ENCODE measurements at regions not wholly inside any gene's neighbourhood (a gene's known extent, or its start where the extent isn't known, plus 50 kb on each side); places are given as distances from the start of the nearest gene placed in this dataset.

- ChIA-PET SMC1A (ENCODE audit: uncharacterized antibody, unreplicated experiment) (no interaction called here), RAD21 (ENCODE audit: unreplicated experiment) (no interaction called here), POLR2A (no interaction called here), CTCF (no interaction called here)
- Histone ChIP-seq H3K27ac (ENCODE audit: control insufficient read depth, insufficient read depth) (no peak overlapping the region), H3K9me3 (replicated peaks; ENCODE audit: control insufficient read depth, insufficient read depth, low read length) (no peaks in the 10 kb centered on the region), H3K4me3 (no peak overlapping the region), H3K4me1 (ENCODE audit: control insufficient read depth, insufficient read depth, low read length) (no peaks in the 10 kb centered on the region), H3K4me2 (ENCODE audit: control insufficient read depth, insufficient read depth) (no peak overlapping the region), H3K9ac (ENCODE audit: control insufficient read depth, insufficient read depth, low read length) (no peak overlapping the region), H3K79me2 (ENCODE audit: control insufficient read depth, insufficient read depth, low read length) (no peaks in the 10 kb centered on the region), H3K27me3 (replicated peaks in 1 of 2; ENCODE audit: control insufficient read depth in 2 of 2, insufficient read depth in 2 of 2, low read length in 1 of 2) (no peaks in the 10 kb centered on the region), H4K20me1 (ENCODE audit: control insufficient read depth, insufficient read depth) (no peaks in the 10 kb centered on the region), H3K36me3 (ENCODE audit: control insufficient read depth in 2 of 2, insufficient read depth in 2 of 2, low read length in 1 of 2) (no peaks in the 10 kb centered on the region), H2AFZ (ENCODE audit: control insufficient read depth, low read depth, low read length) (no peak overlapping the region)
- in situ Hi-C loops (cut with MboI) (loop anchor here (25.0 kb wide), 2 partner anchors 618 to 743 kb away; no protein-coding TSS in a partner anchor), intact Hi-C loops (cut with micrococcal nuclease; ENCODE audit: unreplicated experiment) (no loop called here)
- FAIRE-seq (no peak), DNase-seq (ENCODE audit: low read depth, low spot score) (no peak), ATAC-seq (no peak)
- 0% methylated on average over 1 of the region's 1 CpG for WGBS (ENCODE audit: insufficient coverage, insufficient replicate concordance, low lambda C conversion rate, missing lambda C conversion rate)
- TF ChIP-seq RAD21 (IDR thresholded peaks at IDR 0.05; ENCODE audit: insufficient read depth, low read depth, low read length) = no peak
- no peak for TF ChIP-seq FOXK2 (IDR thresholded peaks at IDR 0.05)
- no peak for TF ChIP-seq YY1 (IDR thresholded peaks at IDR 0.05; ENCODE audit: low read depth, low read length)
- no peak for TF ChIP-seq E2F4 (IDR thresholded peaks at IDR 0.05; ENCODE audit: low read depth, low read length)
- no peak for TF ChIP-seq IKZF2 (IDR thresholded peaks at IDR 0.05)
- TF ChIP-seq, protein P1, sequence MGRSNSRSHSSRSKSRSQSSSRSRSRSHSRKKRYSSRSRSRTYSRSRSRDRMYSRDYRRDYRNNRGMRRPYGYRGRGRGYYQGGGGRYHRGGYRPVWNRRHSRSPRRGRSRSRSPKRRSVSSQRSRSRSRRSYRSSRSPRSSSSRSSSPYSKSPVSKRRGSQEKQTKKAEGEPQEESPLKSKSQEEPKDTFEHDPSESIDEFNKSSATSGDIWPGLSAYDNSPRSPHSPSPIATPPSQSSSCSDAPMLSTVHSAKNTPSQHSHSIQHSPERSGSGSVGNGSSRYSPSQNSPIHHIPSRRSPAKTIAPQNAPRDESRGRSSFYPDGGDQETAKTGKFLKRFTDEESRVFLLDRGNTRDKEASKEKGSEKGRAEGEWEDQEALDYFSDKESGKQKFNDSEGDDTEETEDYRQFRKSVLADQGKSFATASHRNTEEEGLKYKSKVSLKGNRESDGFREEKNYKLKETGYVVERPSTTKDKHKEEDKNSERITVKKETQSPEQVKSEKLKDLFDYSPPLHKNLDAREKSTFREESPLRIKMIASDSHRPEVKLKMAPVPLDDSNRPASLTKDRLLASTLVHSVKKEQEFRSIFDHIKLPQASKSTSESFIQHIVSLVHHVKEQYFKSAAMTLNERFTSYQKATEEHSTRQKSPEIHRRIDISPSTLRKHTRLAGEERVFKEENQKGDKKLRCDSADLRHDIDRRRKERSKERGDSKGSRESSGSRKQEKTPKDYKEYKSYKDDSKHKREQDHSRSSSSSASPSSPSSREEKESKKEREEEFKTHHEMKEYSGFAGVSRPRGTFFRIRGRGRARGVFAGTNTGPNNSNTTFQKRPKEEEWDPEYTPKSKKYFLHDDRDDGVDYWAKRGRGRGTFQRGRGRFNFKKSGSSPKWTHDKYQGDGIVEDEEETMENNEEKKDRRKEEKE (IDR thresholded peaks at IDR 0.05) = no peak
- TF ChIP-seq POLR2AphosphoS5 (IDR thresholded peaks at IDR 0.05; ENCODE audit: low read length) = no peak
- TF ChIP-seq ATF7 (IDR thresholded peaks at IDR 0.05; ENCODE audit: low read depth) = no peak
- no peak for TF ChIP-seq ELK1 (IDR thresholded peaks at IDR 0.05; ENCODE audit: low read depth, low read length)
- TF ChIP-seq, protein P2, sequence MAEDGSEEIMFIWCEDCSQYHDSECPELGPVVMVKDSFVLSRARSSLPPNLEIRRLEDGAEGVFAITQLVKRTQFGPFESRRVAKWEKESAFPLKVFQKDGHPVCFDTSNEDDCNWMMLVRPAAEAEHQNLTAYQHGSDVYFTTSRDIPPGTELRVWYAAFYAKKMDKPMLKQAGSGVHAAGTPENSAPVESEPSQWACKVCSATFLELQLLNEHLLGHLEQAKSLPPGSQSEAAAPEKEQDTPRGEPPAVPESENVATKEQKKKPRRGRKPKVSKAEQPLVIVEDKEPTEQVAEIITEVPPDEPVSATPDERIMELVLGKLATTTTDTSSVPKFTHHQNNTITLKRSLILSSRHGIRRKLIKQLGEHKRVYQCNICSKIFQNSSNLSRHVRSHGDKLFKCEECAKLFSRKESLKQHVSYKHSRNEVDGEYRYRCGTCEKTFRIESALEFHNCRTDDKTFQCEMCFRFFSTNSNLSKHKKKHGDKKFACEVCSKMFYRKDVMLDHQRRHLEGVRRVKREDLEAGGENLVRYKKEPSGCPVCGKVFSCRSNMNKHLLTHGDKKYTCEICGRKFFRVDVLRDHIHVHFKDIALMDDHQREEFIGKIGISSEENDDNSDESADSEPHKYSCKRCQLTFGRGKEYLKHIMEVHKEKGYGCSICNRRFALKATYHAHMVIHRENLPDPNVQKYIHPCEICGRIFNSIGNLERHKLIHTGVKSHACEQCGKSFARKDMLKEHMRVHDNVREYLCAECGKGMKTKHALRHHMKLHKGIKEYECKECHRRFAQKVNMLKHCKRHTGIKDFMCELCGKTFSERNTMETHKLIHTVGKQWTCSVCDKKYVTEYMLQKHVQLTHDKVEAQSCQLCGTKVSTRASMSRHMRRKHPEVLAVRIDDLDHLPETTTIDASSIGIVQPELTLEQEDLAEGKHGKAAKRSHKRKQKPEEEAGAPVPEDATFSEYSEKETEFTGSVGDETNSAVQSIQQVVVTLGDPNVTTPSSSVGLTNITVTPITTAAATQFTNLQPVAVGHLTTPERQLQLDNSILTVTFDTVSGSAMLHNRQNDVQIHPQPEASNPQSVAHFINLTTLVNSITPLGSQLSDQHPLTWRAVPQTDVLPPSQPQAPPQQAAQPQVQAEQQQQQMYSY (CRISPR knock-in tag; IDR thresholded peaks at IDR 0.05) = no peak
- no peak for TF ChIP-seq NFYA (IDR thresholded peaks at IDR 0.05; ENCODE audit: borderline replicate concordance, low read depth, low read length)
- TF ChIP-seq BMI1 (IDR thresholded peaks at IDR 0.05; ENCODE audit: borderline replicate concordance) = no peak
- TF ChIP-seq KAT2A (conservative IDR thresholded peaks at IDR 0.05; ENCODE audit: control insufficient read depth, low read depth, low read length) = no peak
- no peak for TF ChIP-seq RELA (IDR thresholded peaks at IDR 0.05; ENCODE audit: borderline replicate concordance, partially characterized antibody)
- TF ChIP-seq EZH2 (IDR thresholded peaks at IDR 0.05; ENCODE audit: borderline replicate concordance, control insufficient read depth, low read depth, low read length) = no peak
- no TSS peak for BruUV-seq (replicated peaks)
These were observed 488.8 kb upstream of the POU3F4 start for GRCh38 chrX:83019258-83019657.
